Transverse colon (tissue), 4 donors: ENCODE measurements at regions not wholly inside any gene's neighbourhood (a gene's known extent, or its start where the extent isn't known, plus 50 kb on each side); places are given as distances from the start of the nearest gene placed in this dataset.

Source experiments
- DNase-seq: peaks from one replicate; pipeline ENCODE4 v3.0.0-alpha.2; 2019
- H3K27ac ChIP-seq, 4 donors: fragments of 200-600 bp; sonication (generic); 2 replicates each; pipeline ENCODE4 v1.5.1; 2016 to 2018; ENCODE audit warnings: inconsistent platforms in 4 of 4
- H3K27me3 ChIP-seq: fragments of 200-600 bp; sonication (generic); 2 replicates; pipeline ENCODE4 v1.5.1; 2017; ENCODE audit warnings: inconsistent platforms
- H3K36me3 ChIP-seq, 4 donors: fragments of 200-600 bp; sonication (generic); 2 replicates each; pipeline ENCODE4 v1.5.1; 2017 to 2019; ENCODE audit warnings: inconsistent platforms in 4 of 4
- H3K4me1 ChIP-seq, 4 donors: fragments of 200-600 bp; sonication (generic); 2 replicates each; pipeline ENCODE4 v1.5.1; 2017 to 2020; ENCODE audit warnings: inconsistent platforms in 4 of 4
- H3K4me3 ChIP-seq, 4 donors: fragments of 200-600 bp; sonication (generic); 1 replicate in 1 of 4; 2 replicates in 3 of 4; pipeline versions ENCODE4 v1.5.1 to v1.6.1; 2017 to 2019; ENCODE audit warnings: inconsistent platforms in 4 of 4
- H3K9me3 ChIP-seq, 2 donors: fragments of 200-600 bp; sonication (generic); 2 replicates each; pipeline ENCODE4 v1.5.1; 2017 to 2019; ENCODE audit warnings: inconsistent platforms in 2 of 2
- CTCF ChIP-seq, 5 experiments: fragments of 200-600 bp in 3 of 5; fragments of 450-650 bp in 2 of 5; sonication (generic) in 3 of 5; IDR thresholded peaks; 1 replicate in 2 of 5; 2 replicates in 3 of 5; pipeline ENCODE4 v1.5.1; 2016 to 2017; ENCODE audit warnings: antibody characterized with exemption in 5 of 5, inconsistent platforms in 3 of 5, mild to moderate bottlenecking in 2 of 5, moderate library complexity in 1 of 5
- EP300 ChIP-seq: sonication (generic); formaldehyde crosslinking; IDR thresholded peaks from one replicate; pipeline ENCODE4 v1.6.1; 2017; ENCODE audit warnings: antibody characterized with exemption, low read depth
- POLR2A ChIP-seq: fragments of 450-650 bp; IDR thresholded peaks from one replicate; pipeline ENCODE4 v1.6.1; 2016; ENCODE audit warnings: antibody characterized with exemption, mild to moderate bottlenecking, moderate library complexity
- POLR2AphosphoS5 ChIP-seq, 3 donors: sonication (generic); formaldehyde crosslinking; IDR thresholded peaks; one replicate each; pipeline ENCODE4 v1.6.1; 2016; ENCODE audit warnings: antibody characterized with exemption in 3 of 3
- WGBS, 2 donors: methylation state at CpG; one replicate each; pipeline ENCODE4 v1.1.5; 2018; ENCODE audit warnings: low coverage in 1 of 2; 5-methylcytosine and 5-hydroxymethylcytosine counted together
- in situ Hi-C, 4 donors: fragments of 200-750 bp; cut with MboI; loops; one replicate each; pipeline versions ENCODE4 v1.15.0 to v1.15.1; 2017; ENCODE audit warnings: low sequenced_read_pairs in 3 of 4, low pct_ligation_motif_present in 1 of 4, low pct_unique_long_range_greater_than_20kb in 1 of 4
- intact Hi-C: fragments of 100-400 bp; cut with DNase I; formaldehyde crosslinking; loops from one replicate; pipeline ENCODE4 v1.15.1; 2023; ENCODE audit warnings: low total_unique reads

- H3K27me3 ChIP-seq: no peaks in the 10 kb centered on the region
- WGBS, 2 donors: 91 to 92% methylated on average over 4 to 9 of the region's 9 CpGs
- in situ Hi-C loops: loop anchor here in 3 of 4 donors (10.0 to 25.0 kb wide), 4 partner anchors 338 to 630 kb away; no protein-coding TSS in a partner anchor
- H3K27ac ChIP-seq: no peak overlapping the region
- H3K9me3 ChIP-seq: no peaks in the 10 kb centered on the region
- DNase-seq: no peak
- intact Hi-C loops: no loop called here
- TF ChIP-seq POLR2AphosphoS5 (IDR thresholded peaks at IDR 0.05): no peak
- TF ChIP-seq POLR2A: no peak
- no peak for TF ChIP-seq CTCF (IDR thresholded peaks at IDR 0.05)
- no peak for TF ChIP-seq EP300
- no peaks in the 10 kb centered on the region for H3K36me3 ChIP-seq
- H3K4me1 ChIP-seq: peaks cover 0 to 16% (median 0%) of the 10 kb centered on the region in 4 donors
- H3K4me3 ChIP-seq: no peak overlapping the region
Measured at GRCh38 chr6:110042670-110043296, 64.7 kb downstream of the GPR6 start.

DNA sequence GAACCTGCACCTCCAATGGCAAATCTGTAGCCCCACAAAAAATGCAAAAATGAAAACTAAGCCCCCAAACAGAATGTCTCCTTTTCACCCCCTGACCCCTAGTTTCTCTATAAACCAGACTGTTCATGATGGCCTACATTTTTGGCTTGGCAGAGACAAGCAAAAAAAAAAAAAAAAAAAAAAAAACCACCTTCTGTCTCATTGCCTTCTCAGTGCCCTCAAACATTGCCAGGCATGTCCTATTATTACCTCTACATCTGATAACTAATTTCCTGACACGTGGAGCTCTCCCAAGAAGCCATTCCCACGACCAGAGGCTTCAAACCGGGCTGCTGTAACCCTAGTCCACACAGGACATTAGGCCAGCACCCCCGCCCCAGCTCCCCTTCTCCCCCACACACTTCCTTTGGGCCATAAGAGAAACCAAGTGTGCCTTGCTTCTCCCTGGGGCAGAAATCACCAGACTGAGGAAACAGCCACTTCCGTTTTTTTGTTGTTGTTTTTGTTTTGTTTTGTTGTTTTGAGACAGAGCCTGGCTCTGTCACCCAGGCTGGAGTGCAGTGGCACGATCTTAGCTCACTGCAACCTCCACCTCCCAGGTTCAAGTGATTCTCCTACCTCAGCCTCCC is 65.4 kb downstream of the GPR6 start:
- no peaks in the 10 kb centered on the region for H3K36me3 ChIP-seq
- H3K4me1 ChIP-seq: peaks cover 0 to 16% (median 0%) of the 10 kb centered on the region in 4 donors
- H3K27ac ChIP-seq: no peak overlapping the region
- H3K27me3 ChIP-seq: no peaks in the 10 kb centered on the region
- no peak for TF ChIP-seq CTCF (IDR thresholded peaks at IDR 0.05)
- TF ChIP-seq EP300: no peak
- TF ChIP-seq POLR2A: no peak
- TF ChIP-seq POLR2AphosphoS5 (IDR thresholded peaks at IDR 0.05): no peak
- no peaks in the 10 kb centered on the region for H3K9me3 ChIP-seq
- in situ Hi-C loops: loop anchor here in 3 of 4 donors (10.0 to 25.0 kb wide), 4 partner anchors 339 to 631 kb away; no protein-coding TSS in a partner anchor
- intact Hi-C loops: no loop called here
- no peak overlapping the region for H3K4me3 ChIP-seq
- no peak for DNase-seq
- 69 to 73% methylated on average over 5 to 6 of the region's 6 CpGs for WGBS, 2 donors

DNA sequence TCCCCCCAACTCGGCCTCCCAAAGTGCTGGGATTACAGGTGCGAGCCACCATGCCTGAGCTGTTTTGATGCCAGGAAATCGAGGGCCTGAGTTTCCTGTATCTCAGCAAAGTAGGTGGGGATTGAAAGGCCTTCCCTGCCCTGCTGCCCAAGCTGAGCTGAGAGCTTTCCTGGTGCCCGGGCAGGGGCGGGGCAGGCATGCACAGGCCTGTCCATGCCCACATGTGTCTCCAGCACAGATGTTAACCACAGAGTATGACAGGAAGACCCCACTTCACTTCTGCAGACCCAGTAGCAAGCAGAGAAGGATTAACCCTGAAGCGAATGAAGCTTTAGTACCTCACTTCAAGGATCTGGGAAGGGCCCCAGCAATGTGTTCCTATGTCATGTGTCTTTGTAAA is 66.0 kb downstream of the GPR6 start:
- TF ChIP-seq CTCF (IDR thresholded peaks at IDR 0.05) (no peak), POLR2AphosphoS5 (IDR thresholded peaks at IDR 0.05) (no peak)
- no peak for DNase-seq
- Histone ChIP-seq H3K27me3 (no peaks in the 10 kb centered on the region), H3K4me3 (no peak overlapping the region), H3K4me1 (peaks cover 0 to 13% (median 0%) of the 10 kb centered on the region in 4 donors), H3K9me3 (no peaks in the 10 kb centered on the region), H3K27ac (no peak overlapping the region), H3K36me3 (no peaks in the 10 kb centered on the region)
- in situ Hi-C loops: loop anchor here in 3 of 4 donors (10.0 to 25.0 kb wide), 4 partner anchors 339 to 632 kb away; no protein-coding TSS in a partner anchor
- intact Hi-C loops: no loop called here
- 75% methylated on average over 6 of the region's 6 CpGs; no CpG with 5 or more reads in 1 of the 2 donors for WGBS, 2 donors

- intact Hi-C loops (no loop called here), in situ Hi-C loops (loop anchor here in 3 of 4 donors (10.0 to 25.0 kb wide), 4 partner anchors 340 to 632 kb away; no protein-coding TSS in a partner anchor)
- no peaks in the 10 kb centered on the region for H3K36me3 ChIP-seq
- no peak overlapping the region for H3K4me3 ChIP-seq
- WGBS, 2 donors: 97% methylated on average over 2 to 3 of the region's 3 CpGs
- no peak for DNase-seq
- H3K4me1 ChIP-seq: peaks cover 0 to 7% (median 0%) of the 10 kb centered on the region in 4 donors
- no peak overlapping the region for H3K27ac ChIP-seq
- no peaks in the 10 kb centered on the region for H3K27me3 ChIP-seq
- H3K9me3 ChIP-seq: no peaks in the 10 kb centered on the region
- no peak for TF ChIP-seq CTCF (IDR thresholded peaks at IDR 0.05)
- TF ChIP-seq EP300: no peak
- no peak for TF ChIP-seq POLR2AphosphoS5 (IDR thresholded peaks at IDR 0.05)
- no peak for TF ChIP-seq POLR2A
Measured at GRCh38 chr6:110044622-110045021, 66.5 kb downstream of the GPR6 start.
